ENCODE measurements at regions not wholly inside any gene's neighbourhood (a gene's known extent, or its start where the extent isn't known, plus 50 kb on each side); places are given as distances from the start of the nearest gene placed in this dataset.

DNA sequence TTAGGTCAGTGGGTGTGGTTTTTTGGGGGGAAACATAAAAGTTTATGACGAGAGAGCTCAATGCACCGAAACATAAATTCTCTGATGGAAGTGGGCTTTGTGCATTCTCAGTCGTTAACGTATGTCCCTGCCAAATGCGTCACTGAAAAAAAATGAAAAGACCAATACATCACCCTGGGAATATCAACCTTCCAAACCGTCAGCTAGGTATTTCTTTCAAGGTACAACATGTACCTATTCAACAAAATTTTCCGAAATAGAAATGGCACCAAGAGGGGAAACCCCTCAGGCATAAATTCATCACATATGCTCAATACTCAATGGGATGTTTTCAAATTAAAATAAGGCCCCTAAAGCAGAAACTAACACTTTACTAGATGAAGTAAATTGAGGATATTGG, 266.6 kb upstream of the SUCLG2 start:
- no peak for TF ChIP-seq POLR2AphosphoS5 (IDR thresholded peaks at IDR 0.05; ENCODE audit: low read depth, low read length)
- TF ChIP-seq, protein P1, sequence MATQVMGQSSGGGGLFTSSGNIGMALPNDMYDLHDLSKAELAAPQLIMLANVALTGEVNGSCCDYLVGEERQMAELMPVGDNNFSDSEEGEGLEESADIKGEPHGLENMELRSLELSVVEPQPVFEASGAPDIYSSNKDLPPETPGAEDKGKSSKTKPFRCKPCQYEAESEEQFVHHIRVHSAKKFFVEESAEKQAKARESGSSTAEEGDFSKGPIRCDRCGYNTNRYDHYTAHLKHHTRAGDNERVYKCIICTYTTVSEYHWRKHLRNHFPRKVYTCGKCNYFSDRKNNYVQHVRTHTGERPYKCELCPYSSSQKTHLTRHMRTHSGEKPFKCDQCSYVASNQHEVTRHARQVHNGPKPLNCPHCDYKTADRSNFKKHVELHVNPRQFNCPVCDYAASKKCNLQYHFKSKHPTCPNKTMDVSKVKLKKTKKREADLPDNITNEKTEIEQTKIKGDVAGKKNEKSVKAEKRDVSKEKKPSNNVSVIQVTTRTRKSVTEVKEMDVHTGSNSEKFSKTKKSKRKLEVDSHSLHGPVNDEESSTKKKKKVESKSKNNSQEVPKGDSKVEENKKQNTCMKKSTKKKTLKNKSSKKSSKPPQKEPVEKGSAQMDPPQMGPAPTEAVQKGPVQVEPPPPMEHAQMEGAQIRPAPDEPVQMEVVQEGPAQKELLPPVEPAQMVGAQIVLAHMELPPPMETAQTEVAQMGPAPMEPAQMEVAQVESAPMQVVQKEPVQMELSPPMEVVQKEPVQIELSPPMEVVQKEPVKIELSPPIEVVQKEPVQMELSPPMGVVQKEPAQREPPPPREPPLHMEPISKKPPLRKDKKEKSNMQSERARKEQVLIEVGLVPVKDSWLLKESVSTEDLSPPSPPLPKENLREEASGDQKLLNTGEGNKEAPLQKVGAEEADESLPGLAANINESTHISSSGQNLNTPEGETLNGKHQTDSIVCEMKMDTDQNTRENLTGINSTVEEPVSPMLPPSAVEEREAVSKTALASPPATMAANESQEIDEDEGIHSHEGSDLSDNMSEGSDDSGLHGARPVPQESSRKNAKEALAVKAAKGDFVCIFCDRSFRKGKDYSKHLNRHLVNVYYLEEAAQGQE (IDR thresholded peaks at IDR 0.05; ENCODE audit: insufficient read depth in 1 of 2, low read depth in 2 of 2, low read length in 2 of 2): no peak
- no peak for TF ChIP-seq SIN3A (IDR thresholded peaks at IDR 0.05; ENCODE audit: borderline replicate concordance, insufficient read depth, low read length)
- TF ChIP-seq TAF1 (IDR thresholded peaks at IDR 0.05; ENCODE audit: borderline replicate concordance, insufficient read depth, low read length): no peak
